ENCODE measurements at regions not wholly inside any gene's neighbourhood (a gene's known extent, or its start where the extent isn't known, plus 50 kb on each side); places are given as distances from the start of the nearest gene placed in this dataset.

DNA sequence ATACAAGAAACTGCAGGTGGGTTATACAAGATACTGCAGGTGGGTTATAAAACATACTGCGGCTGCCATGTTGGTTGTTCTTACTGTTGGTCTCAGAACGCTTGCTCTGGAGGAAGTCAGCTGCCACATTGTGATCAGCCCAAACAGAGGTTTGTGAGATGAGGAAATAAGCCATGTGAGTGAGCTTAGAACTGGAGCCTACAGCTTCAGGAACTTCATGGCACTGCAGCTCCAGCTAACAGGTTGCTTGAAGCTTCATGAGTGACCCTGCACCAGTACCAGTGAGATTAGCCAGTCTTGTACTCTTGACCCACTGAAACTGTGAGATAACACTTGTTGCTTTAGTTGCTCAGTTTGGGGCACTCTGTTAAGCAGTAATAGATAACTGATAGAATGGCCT lies 74.5 kb upstream of the PRKCQ start (continued):
- TF ChIP-seq EZH2phosphoT487 (IDR thresholded peaks at IDR 0.05; ENCODE audit: unreplicated experiment) (no peak), NANOG (IDR thresholded peaks at IDR 0.05; ENCODE audit: borderline replicate concordance) (no peak), STAT1 (IDR thresholded peaks at IDR 0.05; ENCODE audit: unreplicated experiment) (no peak), CREB1 (CRISPR knock-in tag; IDR thresholded peaks at IDR 0.05; ENCODE audit: low read depth) (no peak), POLR2AphosphoS5 (IDR thresholded peaks at IDR 0.05; ENCODE audit: low read depth) (no peak), EZH2 (IDR thresholded peaks at IDR 0.05; ENCODE audit: low read depth, unreplicated experiment) (no peak), ETS1 (IDR thresholded peaks at IDR 0.05) (no peak), ZNF114 (CRISPR knock-in tag; IDR thresholded peaks at IDR 0.05) (no peak), REST (IDR thresholded peaks at IDR 0.05; ENCODE audit: unreplicated experiment) (no peak), JUNB (IDR thresholded peaks at IDR 0.05; ENCODE audit: unreplicated experiment) (no peak)
- TF ChIP-seq, protein P1, sequence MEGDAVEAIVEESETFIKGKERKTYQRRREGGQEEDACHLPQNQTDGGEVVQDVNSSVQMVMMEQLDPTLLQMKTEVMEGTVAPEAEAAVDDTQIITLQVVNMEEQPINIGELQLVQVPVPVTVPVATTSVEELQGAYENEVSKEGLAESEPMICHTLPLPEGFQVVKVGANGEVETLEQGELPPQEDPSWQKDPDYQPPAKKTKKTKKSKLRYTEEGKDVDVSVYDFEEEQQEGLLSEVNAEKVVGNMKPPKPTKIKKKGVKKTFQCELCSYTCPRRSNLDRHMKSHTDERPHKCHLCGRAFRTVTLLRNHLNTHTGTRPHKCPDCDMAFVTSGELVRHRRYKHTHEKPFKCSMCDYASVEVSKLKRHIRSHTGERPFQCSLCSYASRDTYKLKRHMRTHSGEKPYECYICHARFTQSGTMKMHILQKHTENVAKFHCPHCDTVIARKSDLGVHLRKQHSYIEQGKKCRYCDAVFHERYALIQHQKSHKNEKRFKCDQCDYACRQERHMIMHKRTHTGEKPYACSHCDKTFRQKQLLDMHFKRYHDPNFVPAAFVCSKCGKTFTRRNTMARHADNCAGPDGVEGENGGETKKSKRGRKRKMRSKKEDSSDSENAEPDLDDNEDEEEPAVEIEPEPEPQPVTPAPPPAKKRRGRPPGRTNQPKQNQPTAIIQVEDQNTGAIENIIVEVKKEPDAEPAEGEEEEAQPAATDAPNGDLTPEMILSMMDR (conservative IDR thresholded peaks at IDR 0.05; ENCODE audit: low read depth in 2 of 2): no peak

GRCh38 chr10:6650586-6650985 lies 70.5 kb upstream of the PRKCQ start:
- Mint-ChIP-seq H3K27me3 (ENCODE audit: insufficient read depth, low read depth, poor library complexity) (peaks cover 4% of the 10 kb centered on the region), H3K36me3 (ENCODE audit: low read depth) (no peaks in the 10 kb centered on the region), H3K9me3 (no peaks in the 10 kb centered on the region; the same call in 2 of the 3 replicates), H3K4me1 (peaks cover 21% of the 10 kb centered on the region), H3K27ac (no peak overlapping the region), H3K4me3 (no peak overlapping the region)
- Histone ChIP-seq H3K79me2 (replicated peaks; ENCODE audit: insufficient read depth) (no peaks in the 10 kb centered on the region), H3F3A (replicated peaks; ENCODE audit: low read depth) (no peaks in the 10 kb centered on the region), H2AFZ (no peak overlapping the region), H3K27me3 (ENCODE audit: insufficient read depth) (no peaks in the 10 kb centered on the region), H3K4me3 (no peak overlapping the region), H3K4me2 (no peak overlapping the region), H3K27ac (ENCODE audit: low read depth) (no peak overlapping the region), H4K20me1 (replicated peaks; ENCODE audit: insufficient read depth) (no peaks in the 10 kb centered on the region), H3K4me1 (ENCODE audit: insufficient read depth) (peaks cover 29% of the 10 kb centered on the region), H3K9me2 (ENCODE audit: insufficient read depth) (no peaks in the 10 kb centered on the region), H3K36me3 (ENCODE audit: insufficient read depth) (no peaks in the 10 kb centered on the region)
- no peak for ATAC-seq
- DNase-seq (ENCODE audit: low spot score): no peak
- TF ChIP-seq STAT1 (IDR thresholded peaks at IDR 0.05; ENCODE audit: unreplicated experiment) (no peak), JUNB (IDR thresholded peaks at IDR 0.05; ENCODE audit: unreplicated experiment) (no peak), REST (IDR thresholded peaks at IDR 0.05; ENCODE audit: unreplicated experiment) (no peak)
